Right lobe of liver (tissue), 6 donors: ENCODE measurements at regions not wholly inside any gene's neighbourhood (a gene's known extent, or its start where the extent isn't known, plus 50 kb on each side); places are given as distances from the start of the nearest gene placed in this dataset.

Experiments
- ATAC-seq, 4 donors: fragments of 200-7000 bp; cut with Tn5 transposase; one replicate each; pipeline ENCODE4 v1.9.1; 2020; ENCODE audit warnings: mild to moderate bottlenecking in 4 of 4, moderate library complexity in 4 of 4
- DNase-seq, 3 donors: peaks; one replicate each; pipeline ENCODE4 v3.0.0-alpha.2; 2020
- H3K27ac ChIP-seq, 3 donors: fragments of 200-600 bp; one replicate each; pipeline ENCODE4 v1.8.0; 2022
- H3K27me3 ChIP-seq, 2 donors: fragments of 200-600 bp; one replicate each; pipeline ENCODE4 v1.8.0; 2022
- H3K36me3 ChIP-seq, 4 donors: fragments of 200-600 bp; sonication (generic) in 1 of 4; one replicate each; pipeline versions ENCODE4 v1.5.1 to v1.8.0; 2017 to 2022; ENCODE audit warnings: control low read depth in 1 of 4
- H3K4me1 ChIP-seq, 4 donors: fragments of 200-600 bp; sonication (generic) in 1 of 4; one replicate each; pipeline versions ENCODE4 v1.5.1 to v1.8.0; 2017 to 2022; ENCODE audit warnings: control low read depth in 1 of 4
- H3K4me3 ChIP-seq, 3 donors: fragments of 200-600 bp; one replicate each; pipeline ENCODE4 v1.8.0; 2022
- H3K9me3 ChIP-seq, 4 donors: fragments of 200-600 bp; sonication (generic) in 1 of 4; one replicate each; pipeline versions ENCODE4 v1.5.1 to v1.8.0; 2017 to 2022; ENCODE audit warnings: control low read depth in 1 of 4
- CTCF ChIP-seq, 4 donors: fragments of 200-600 bp in 3 of 4; fragments of 450-650 bp in 1 of 4; IDR thresholded peaks; one replicate each; pipeline versions ENCODE4 v1.5.1 to v1.8.0; 2016 to 2022; ENCODE audit warnings: antibody characterized with exemption in 4 of 4, mild to moderate bottlenecking in 2 of 4
- POLR2A ChIP-seq: fragments of 450-650 bp; IDR thresholded peaks from one replicate; pipeline ENCODE4 v1.6.1; 2017; ENCODE audit warnings: antibody characterized with exemption, mild to moderate bottlenecking
- whole genome bisulfite sequencing: methylation state at CpG from one replicate; pipeline ENCODE4 v1.1.6; 2018; ENCODE audit warnings: low coverage, low lambda C conversion rate; ENCODE audit not compliant: insufficient coverage; ENCODE audit errors: missing lambda C conversion rate; 5-methylcytosine and 5-hydroxymethylcytosine counted together
- intact Hi-C, 2 donors: fragments of 100-400 bp; cut with DNase I; formaldehyde crosslinking; loops; one replicate each; pipeline versions ENCODE4 v1.11.2 to v1.14.1; 2022
- donor health status: DM: no; HTN: yes; CAD: no.
- donor health status: DM: no; HTN: no; CAD: no.
- donor health status: DM: no; HTN: no; CAD: no.
- donor health status: DM: no; HTN: yes; CAD: no.
- donor health status: DM: no; HTN: yes; CAD: no.

DNA sequence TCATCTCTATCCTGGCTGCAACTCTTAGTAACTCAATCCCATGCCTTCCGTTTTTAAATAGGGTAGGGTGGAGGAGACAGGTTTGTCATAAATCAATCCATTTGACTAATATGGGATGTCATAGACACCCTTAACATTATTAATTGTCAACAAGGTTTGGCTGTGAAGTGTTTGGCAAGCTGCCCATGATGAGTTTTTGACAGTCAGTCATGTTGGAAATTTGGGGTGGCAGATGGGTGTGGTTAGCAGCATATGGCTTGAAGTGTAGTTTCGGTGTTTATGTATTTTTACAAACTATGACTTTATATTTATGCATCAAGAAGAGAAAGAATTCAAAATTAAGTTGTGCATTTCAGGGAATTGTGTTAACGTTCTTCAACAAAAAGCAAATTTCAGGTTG lies 221.8 kb upstream of the CDH5 start:
- Histone ChIP-seq H3K36me3 (no peaks in the 10 kb centered on the region), H3K27ac (no peak overlapping the region), H3K9me3 (no peaks in the 10 kb centered on the region), H3K4me3 (no peak overlapping the region), H3K27me3 (no peaks in the 10 kb centered on the region), H3K4me1 (no peaks in the 10 kb centered on the region)
- no peak for DNase-seq
- ATAC-seq = no peak
- 69% methylated on average over 3 of the region's 3 CpGs for WGBS
- intact Hi-C loops = no loop called here
- no peak for TF ChIP-seq POLR2A
- TF ChIP-seq CTCF (IDR thresholded peaks at IDR 0.05) = no peak

DNA sequence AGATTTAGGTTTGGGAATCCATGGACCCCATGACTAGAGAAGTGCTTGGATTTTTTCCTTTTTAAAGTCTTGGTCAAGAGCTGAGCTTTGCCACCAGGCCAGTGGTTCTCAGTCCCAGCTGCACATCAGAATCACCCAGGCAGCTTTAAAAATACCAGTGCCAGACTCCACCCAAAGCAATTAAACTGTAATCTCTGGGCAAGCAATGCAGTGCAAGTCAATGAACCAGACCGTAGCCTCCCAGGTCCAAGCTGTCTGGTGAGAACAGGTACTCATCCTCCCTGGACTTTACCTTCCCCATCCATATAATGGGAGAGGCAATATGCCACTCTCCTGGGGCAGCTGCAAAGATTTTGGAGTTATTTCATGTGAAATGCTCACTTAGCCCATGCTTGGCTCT lies 223.1 kb upstream of the CDH5 start:
- Histone ChIP-seq H3K9me3 (no peaks in the 10 kb centered on the region), H3K36me3 (no peaks in the 10 kb centered on the region), H3K4me3 (no peak overlapping the region), H3K27me3 (no peaks in the 10 kb centered on the region), H3K27ac (no peak overlapping the region), H3K4me1 (no peaks in the 10 kb centered on the region)
- 33% methylated on average over 1 of the region's 1 CpG for WGBS
- no peak for DNase-seq
- intact Hi-C loops = no loop called here
- no peak for ATAC-seq
- TF ChIP-seq CTCF (IDR thresholded peaks at IDR 0.05) (no peak), POLR2A (no peak)

- Histone ChIP-seq H3K9me3 (no peaks in the 10 kb centered on the region), H3K27ac (no peak overlapping the region), H3K36me3 (no peaks in the 10 kb centered on the region), H3K27me3 (no peaks in the 10 kb centered on the region), H3K4me1 (no peaks in the 10 kb centered on the region), H3K4me3 (no peak overlapping the region)
- DNase-seq (no peak), ATAC-seq (no peak)
- intact Hi-C loops = no loop called here
- TF ChIP-seq CTCF (IDR thresholded peaks at IDR 0.05) (no peak), POLR2A (no peak)
- 83% methylated on average over 4 of the region's 5 CpGs for WGBS
Measured at GRCh38 chr16:66141885-66142284, 224.6 kb upstream of the CDH5 start.

- Histone ChIP-seq H3K4me1 (no peaks in the 10 kb centered on the region), H3K27ac (no peak overlapping the region), H3K4me3 (no peak overlapping the region), H3K27me3 (no peaks in the 10 kb centered on the region), H3K36me3 (no peaks in the 10 kb centered on the region), H3K9me3 (no peaks in the 10 kb centered on the region)
- whole genome bisulfite sequencing = 29% methylated on average over 3 of the region's 3 CpGs
- TF ChIP-seq CTCF (IDR thresholded peaks at IDR 0.05) (no peak), POLR2A (no peak)
- DNase-seq (no peak), ATAC-seq (no peak)
- intact Hi-C loops = no loop called here
Measured at GRCh38 chr16:66137853-66138252, 228.6 kb upstream of the CDH5 start.

GRCh38 chr16:66136841-66137240 lies 229.7 kb upstream of the CDH5 start:
- TF ChIP-seq CTCF (IDR thresholded peaks at IDR 0.05) (no peak), POLR2A (no peak)
- intact Hi-C loops = no loop called here
- Histone ChIP-seq H3K36me3 (no peaks in the 10 kb centered on the region), H3K9me3 (no peaks in the 10 kb centered on the region), H3K4me3 (no peak overlapping the region), H3K4me1 (no peaks in the 10 kb centered on the region), H3K27ac (no peak overlapping the region), H3K27me3 (no peaks in the 10 kb centered on the region)
- DNase-seq (no peak), ATAC-seq (no peak)
- 60% methylated on average over 4 of the region's 4 CpGs for WGBS
